ENCODE measurements at regions not wholly inside any gene's neighbourhood (a gene's known extent, or its start where the extent isn't known, plus 50 kb on each side); places are given as distances from the start of the nearest gene placed in this dataset.
A peak's percentile ranks its signal among the peaks of the same experiment; 100 is the strongest.
"Not testable (repeated sequence)": the region's sequence is repeated elsewhere in the genome, so short reads cannot be mapped to it uniquely, and the experiment has no call there.

GRCh38 chr12:95384785-95385184 is 89.2 kb upstream of the METAP2 start:
- TF ChIP-seq CTCF (conservative IDR thresholded peaks at IDR 0.05; ENCODE audit: low read length): no peak
- H3K4me3 ChIP-seq (ENCODE audit: low read length): peak overlapping the region; percentile 51

GRCh38 chr12:95385246-95386035 is 88.5 kb upstream of the METAP2 start:
- no peak for TF ChIP-seq CTCF (conservative IDR thresholded peaks at IDR 0.05; ENCODE audit: low read length)
- H3K4me3 ChIP-seq (ENCODE audit: low read length): peak overlapping the region; percentile 51
- DNase-seq (ENCODE audit: low read depth): peak; percentile 71

More at GRCh38 chr12:95384785-95385184, 89.2 kb upstream of the METAP2 start:
- DNase-seq (ENCODE audit: low read depth): no peak

GRCh38 chr12:95386051-95386450 is 87.9 kb upstream of the METAP2 start:
- DNase-seq (ENCODE audit: low read depth): peak; percentile 29
- H3K4me3 ChIP-seq (ENCODE audit: low read length): peak overlapping the region; percentile 51
- no peak for TF ChIP-seq CTCF (conservative IDR thresholded peaks at IDR 0.05; ENCODE audit: low read length)

GRCh38 chr12:95388260-95388659 is 85.7 kb upstream of the METAP2 start:
- not testable (repeated sequence) for DNase-seq (ENCODE audit: low read depth); H3K4me3 ChIP-seq (ENCODE audit: low read length)

GRCh38 chr12:95390192-95390591 is 83.8 kb upstream of the METAP2 start:
- H3K4me3 ChIP-seq (ENCODE audit: low read length): no peak overlapping the region
- TF ChIP-seq CTCF (conservative IDR thresholded peaks at IDR 0.05; ENCODE audit: low read length): no peak
- DNase-seq (ENCODE audit: low read depth): no peak

- TF ChIP-seq CTCF (conservative IDR thresholded peaks at IDR 0.05; ENCODE audit: low read length): no peak
- no peak for DNase-seq (ENCODE audit: low read depth)
- no peak overlapping the region for H3K4me3 ChIP-seq (ENCODE audit: low read length)
Measured at GRCh38 chr12:95390932-95391331, 83.0 kb upstream of the METAP2 start.

GRCh38 chr12:95393191-95393790 is 80.7 kb upstream of the METAP2 start:
- TF ChIP-seq CTCF (conservative IDR thresholded peaks at IDR 0.05; ENCODE audit: low read length): no peak
- H3K4me3 ChIP-seq (ENCODE audit: low read length): no peak overlapping the region
- no peak for DNase-seq (ENCODE audit: low read depth)
